ENCODE measurements at regions not wholly inside any gene's neighbourhood (a gene's known extent, or its start where the extent isn't known, plus 50 kb on each side); places are given as distances from the start of the nearest gene placed in this dataset.

GRCh38 chr12:108053512-108053911 lies 75.6 kb upstream of the WSCD2 start:
- TF ChIP-seq YY1 (IDR thresholded peaks at IDR 0.05; ENCODE audit: insufficient read depth, insufficient read length) = no peak
- no peak for TF ChIP-seq ZNF274 (IDR thresholded peaks at IDR 0.05; ENCODE audit: low read depth, low read length)

Measured in NT2/D1 (cell line).